Hepatocyte (in vitro differentiated cells): ENCODE measurements at regions not wholly inside any gene's neighbourhood (a gene's known extent, or its start where the extent isn't known, plus 50 kb on each side); places are given as distances from the start of the nearest gene placed in this dataset.

Source experiments
- CTCF ChIP-seq: fragments of 200-600 bp; sonication (generic); IDR thresholded peaks from 2 replicates; pipeline ENCODE4 v1.5.1; 2016; ENCODE audit warnings: antibody characterized with exemption, mild to moderate bottlenecking; ENCODE audit not compliant: poor library complexity
- EZH2 ChIP-seq: fragments of 200-600 bp; sonication (generic); IDR thresholded peaks from 2 replicates; pipeline ENCODE4 v1.6.1; 2016; ENCODE audit warnings: antibody characterized with exemption, mild to moderate bottlenecking, borderline replicate concordance
- EZH2phosphoT487 ChIP-seq: fragments of 200-600 bp; sonication (generic); IDR thresholded peaks from one replicate; pipeline ENCODE4 v1.6.1; 2018; ENCODE audit warnings: antibody characterized with exemption, mild to moderate bottlenecking, low read depth, moderate library complexity; ENCODE audit not compliant: unreplicated experiment, severe bottlenecking

DNA sequence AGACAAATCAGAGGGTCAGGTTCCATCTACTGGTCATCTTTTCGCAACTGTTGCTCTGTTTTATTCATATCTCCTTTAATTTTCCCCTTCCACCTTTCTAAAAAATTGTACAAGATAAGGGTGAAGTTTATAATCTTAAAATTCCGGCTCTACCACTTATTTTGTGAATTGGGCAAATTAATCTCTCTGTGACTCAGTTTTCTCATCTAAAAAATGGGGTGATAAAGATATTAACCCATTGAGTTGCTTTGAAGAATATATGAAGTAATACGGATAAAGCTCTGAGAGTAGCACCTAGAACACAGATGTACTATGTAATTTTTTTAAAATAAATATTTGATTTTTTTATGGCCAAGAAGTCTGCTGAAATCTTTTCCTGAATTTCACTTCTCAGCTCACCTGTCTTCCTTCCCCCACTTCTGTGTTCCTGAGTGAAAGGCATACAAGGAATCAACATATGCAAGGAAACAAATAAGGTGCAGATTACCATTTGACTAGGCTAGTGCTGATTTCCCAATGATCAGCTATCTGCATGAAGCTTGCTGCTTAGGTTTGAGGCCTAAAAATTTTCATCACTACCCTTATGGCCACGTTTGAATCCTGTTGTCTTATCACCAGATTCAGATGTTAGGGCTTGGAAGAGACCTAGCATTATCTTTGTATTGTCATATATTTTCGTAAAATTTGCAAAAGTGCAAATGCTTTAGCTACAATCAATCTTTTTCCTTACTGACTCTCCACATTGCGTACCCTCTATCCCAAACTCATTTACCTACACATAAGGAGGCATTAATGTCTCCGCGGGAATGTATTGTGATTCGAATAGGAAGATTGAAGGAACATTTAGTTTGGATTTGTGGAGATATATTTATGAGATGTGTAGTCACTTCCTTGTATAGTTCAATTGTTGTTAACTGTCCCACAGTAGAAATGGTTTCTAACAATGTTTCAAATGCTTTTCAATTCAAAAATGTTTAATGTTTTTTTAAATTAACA lies 718.3 kb upstream of the PTBP2 start:
- TF ChIP-seq CTCF (no peak), EZH2 (no peak), EZH2phosphoT487 (no peak)
